ENCODE measurements at regions not wholly inside any gene's neighbourhood (a gene's known extent, or its start where the extent isn't known, plus 50 kb on each side); places are given as distances from the start of the nearest gene placed in this dataset.

DNA sequence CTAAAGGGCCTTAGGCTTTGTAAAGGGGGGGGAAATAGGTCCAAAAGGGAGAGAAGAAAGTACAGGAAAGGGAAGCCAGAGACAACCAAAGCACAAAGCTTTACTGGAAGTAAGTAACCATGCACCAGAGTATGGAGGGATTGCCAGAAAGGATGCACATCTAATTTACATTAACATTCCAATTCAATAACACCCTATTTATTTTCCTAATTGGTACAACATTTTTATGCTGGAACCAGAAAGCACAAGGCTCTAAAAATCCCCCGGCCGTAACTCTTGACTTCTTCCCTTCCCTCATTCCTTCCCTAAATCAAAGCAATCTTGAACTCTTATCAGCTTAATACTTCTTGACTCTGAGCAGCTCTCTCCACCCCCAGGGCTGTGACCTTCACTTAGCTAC lies 400.0 kb upstream of the CELF2 start:
- TF ChIP-seq, protein P1, sequence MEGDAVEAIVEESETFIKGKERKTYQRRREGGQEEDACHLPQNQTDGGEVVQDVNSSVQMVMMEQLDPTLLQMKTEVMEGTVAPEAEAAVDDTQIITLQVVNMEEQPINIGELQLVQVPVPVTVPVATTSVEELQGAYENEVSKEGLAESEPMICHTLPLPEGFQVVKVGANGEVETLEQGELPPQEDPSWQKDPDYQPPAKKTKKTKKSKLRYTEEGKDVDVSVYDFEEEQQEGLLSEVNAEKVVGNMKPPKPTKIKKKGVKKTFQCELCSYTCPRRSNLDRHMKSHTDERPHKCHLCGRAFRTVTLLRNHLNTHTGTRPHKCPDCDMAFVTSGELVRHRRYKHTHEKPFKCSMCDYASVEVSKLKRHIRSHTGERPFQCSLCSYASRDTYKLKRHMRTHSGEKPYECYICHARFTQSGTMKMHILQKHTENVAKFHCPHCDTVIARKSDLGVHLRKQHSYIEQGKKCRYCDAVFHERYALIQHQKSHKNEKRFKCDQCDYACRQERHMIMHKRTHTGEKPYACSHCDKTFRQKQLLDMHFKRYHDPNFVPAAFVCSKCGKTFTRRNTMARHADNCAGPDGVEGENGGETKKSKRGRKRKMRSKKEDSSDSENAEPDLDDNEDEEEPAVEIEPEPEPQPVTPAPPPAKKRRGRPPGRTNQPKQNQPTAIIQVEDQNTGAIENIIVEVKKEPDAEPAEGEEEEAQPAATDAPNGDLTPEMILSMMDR (IDR thresholded peaks at IDR 0.05; ENCODE audit: insufficient read depth, low read length) = no peak
- no peak for TF ChIP-seq POLR2AphosphoS5 (IDR thresholded peaks at IDR 0.05; ENCODE audit: low read depth)
- TF ChIP-seq, protein P2, sequence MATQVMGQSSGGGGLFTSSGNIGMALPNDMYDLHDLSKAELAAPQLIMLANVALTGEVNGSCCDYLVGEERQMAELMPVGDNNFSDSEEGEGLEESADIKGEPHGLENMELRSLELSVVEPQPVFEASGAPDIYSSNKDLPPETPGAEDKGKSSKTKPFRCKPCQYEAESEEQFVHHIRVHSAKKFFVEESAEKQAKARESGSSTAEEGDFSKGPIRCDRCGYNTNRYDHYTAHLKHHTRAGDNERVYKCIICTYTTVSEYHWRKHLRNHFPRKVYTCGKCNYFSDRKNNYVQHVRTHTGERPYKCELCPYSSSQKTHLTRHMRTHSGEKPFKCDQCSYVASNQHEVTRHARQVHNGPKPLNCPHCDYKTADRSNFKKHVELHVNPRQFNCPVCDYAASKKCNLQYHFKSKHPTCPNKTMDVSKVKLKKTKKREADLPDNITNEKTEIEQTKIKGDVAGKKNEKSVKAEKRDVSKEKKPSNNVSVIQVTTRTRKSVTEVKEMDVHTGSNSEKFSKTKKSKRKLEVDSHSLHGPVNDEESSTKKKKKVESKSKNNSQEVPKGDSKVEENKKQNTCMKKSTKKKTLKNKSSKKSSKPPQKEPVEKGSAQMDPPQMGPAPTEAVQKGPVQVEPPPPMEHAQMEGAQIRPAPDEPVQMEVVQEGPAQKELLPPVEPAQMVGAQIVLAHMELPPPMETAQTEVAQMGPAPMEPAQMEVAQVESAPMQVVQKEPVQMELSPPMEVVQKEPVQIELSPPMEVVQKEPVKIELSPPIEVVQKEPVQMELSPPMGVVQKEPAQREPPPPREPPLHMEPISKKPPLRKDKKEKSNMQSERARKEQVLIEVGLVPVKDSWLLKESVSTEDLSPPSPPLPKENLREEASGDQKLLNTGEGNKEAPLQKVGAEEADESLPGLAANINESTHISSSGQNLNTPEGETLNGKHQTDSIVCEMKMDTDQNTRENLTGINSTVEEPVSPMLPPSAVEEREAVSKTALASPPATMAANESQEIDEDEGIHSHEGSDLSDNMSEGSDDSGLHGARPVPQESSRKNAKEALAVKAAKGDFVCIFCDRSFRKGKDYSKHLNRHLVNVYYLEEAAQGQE (IDR thresholded peaks at IDR 0.05; ENCODE audit: insufficient replicate concordance, low read depth) = no peak

Data from HL-60 (cell line).